K562 (cell line): ENCODE measurements at regions not wholly inside any gene's neighbourhood (a gene's known extent, or its start where the extent isn't known, plus 50 kb on each side); places are given as distances from the start of the nearest gene placed in this dataset.

Source experiments
- ATAC-seq: fragments of 200-7000 bp; cut with Tn5 transposase; 3 replicates; pipeline ENCODE4 v1.9.1; 2020; ENCODE audit warnings: moderate library complexity
- BruUV-seq: library from RNA; stranded (reverse); fragments of 400-500 nt; replicated peaks from 2 replicates; lab custom pipeline; 2021; lab: Mats Ljungman, UMichigan
- CTCF ChIA-PET: fragments of 300-600 bp; formaldehyde crosslinking; extraction: SDS; loops from one replicate; lab custom pipeline; 2021; ENCODE audit warnings: low intra/inter-chr PET ratio; lab: Yijun Ruan, JAX
- POLR2A ChIA-PET: fragments of 300-600, 350-650 bp; sonication (Branson Sonifier 250); formaldehyde crosslinking; extraction: SDS; loops from one replicate; lab custom pipeline; 2021; ENCODE audit warnings: antibody characterized with exemption, inconsistent platforms; lab: Yijun Ruan, JAX
- DNase-seq, 4 experiments: peaks; one replicate each; pipeline versions ENCODE4 v3.0.0 to v3.0.0-alpha.2; 2011 to 2018; ENCODE audit warnings: low spot score in 3 of 4, mixed read lengths in 3 of 4; ENCODE audit errors: extremely low read depth in 1 of 4
- FAIRE-seq: peaks from 2 replicates; lab custom pipeline; 2011; peaks lifted over from hg19 to GRCh38; lab: Jason Lieb, UNC
- H2AFZ ChIP-seq: 2 replicates; pipeline ENCODE4 v1.6.0; 2011; ENCODE audit warnings: low read depth, low read length, control low read depth, inconsistent platforms
- H3K27ac ChIP-seq: fragments of 200-600 bp; 3 replicates; pipeline ENCODE4 v1.8.0; 2011; ENCODE audit warnings: low read depth, mild to moderate bottlenecking, control low read depth, inconsistent platforms, low read length, moderate library complexity, mixed read lengths; ENCODE audit errors: extremely low read depth
- H3K27me3 ChIP-seq, 2 experiments: fragments of 300-600 bp in 1 of 2; 2 replicates in 1 of 2; 3 replicates in 1 of 2; pipeline versions ENCODE4 v1.6.0 to v1.8.0; 2011; ENCODE audit warnings: inconsistent platforms in 2 of 2, low read length in 2 of 2, mild to moderate bottlenecking in 1 of 2, mixed read lengths in 1 of 2, moderate library complexity in 1 of 2; ENCODE audit not compliant: control insufficient read depth in 2 of 2, insufficient read depth in 2 of 2
- H3K36me3 ChIP-seq: fragments of 300-600 bp; 3 replicates; pipeline ENCODE4 v1.8.0; 2011; ENCODE audit warnings: mild to moderate bottlenecking, low read length, inconsistent platforms; ENCODE audit not compliant: control insufficient read depth, insufficient read depth
- H3K4me1 ChIP-seq, 2 experiments: fragments of 200-600 bp in 1 of 2; replicated peaks in 1 of 2; 2 replicates in 1 of 2; 3 replicates in 1 of 2; pipeline versions ENCODE4 v1.5.1 to v1.8.0; 2011; ENCODE audit warnings: inconsistent platforms in 2 of 2, low read length in 2 of 2, mild to moderate bottlenecking in 1 of 2, mixed read lengths in 1 of 2, moderate library complexity in 1 of 2; ENCODE audit not compliant: control insufficient read depth in 2 of 2, insufficient read depth in 2 of 2
- H3K4me2 ChIP-seq: 2 replicates; pipeline ENCODE4 v1.6.1; 2011; ENCODE audit warnings: low read length, control low read depth, inconsistent platforms, mixed read lengths; ENCODE audit not compliant: insufficient read depth
- H3K4me3 ChIP-seq: fragments of 200-600 bp; sonication (generic), shearing (Covaris generic); 2 replicates; pipeline ENCODE4 v1.5.1; 2016; ENCODE audit warnings: control low read depth, inconsistent platforms
- H3K79me2 ChIP-seq: fragments of 200-600 bp; 3 replicates; pipeline ENCODE4 v1.8.0; 2011; ENCODE audit warnings: low read length, inconsistent platforms; ENCODE audit not compliant: control insufficient read depth, insufficient read depth
- H3K9ac ChIP-seq, 2 experiments: 2 replicates each; pipeline versions ENCODE4 v1.6.0 to v1.6.1; 2011; ENCODE audit warnings: low read depth in 2 of 2, low read length in 2 of 2, control low read depth in 1 of 2, inconsistent platforms in 1 of 2, mild to moderate bottlenecking in 1 of 2, mixed read lengths in 1 of 2; ENCODE audit not compliant: insufficient read depth in 1 of 2
- H3K9me1 ChIP-seq: one replicate; pipeline ENCODE4 v1.6.0; 2011; ENCODE audit warnings: inconsistent platforms, mild to moderate bottlenecking, low read length, moderate library complexity; ENCODE audit not compliant: control insufficient read depth, insufficient read depth
- H3K9me3 ChIP-seq: replicated peaks from 2 replicates; pipeline ENCODE4 v1.5.1; 2011; ENCODE audit warnings: low read depth, low read length, inconsistent platforms; ENCODE audit not compliant: control insufficient read depth, insufficient read depth
- H4K20me1 ChIP-seq: replicated peaks from 2 replicates; pipeline ENCODE4 v1.6.1; 2011; ENCODE audit warnings: low read length, inconsistent platforms, mixed read lengths; ENCODE audit not compliant: control insufficient read depth, insufficient read depth
- ATF3 ChIP-seq, 2 experiments: fragments of 450-650 bp in 1 of 2; sonication (generic) in 1 of 2; formaldehyde crosslinking in 1 of 2; IDR thresholded peaks in 1 of 2; conservative IDR thresholded peaks in 1 of 2; 2 replicates each; pipeline versions ENCODE4 v1.6.1 to v1.8.1; 2016 to 2023; ENCODE audit warnings: mild to moderate bottlenecking in 2 of 2, moderate library complexity in 2 of 2, inconsistent platforms in 1 of 2, missing genetic modification reagents in 1 of 2
- CHD2 ChIP-seq: IDR thresholded peaks from 2 replicates; pipeline ENCODE4 v1.6.1; 2011; ENCODE audit warnings: low read depth, low read length
- HMBOX1 ChIP-seq: sonication (generic); IDR thresholded peaks from 2 replicates; pipeline ENCODE4 v1.6.1; 2016
- HMGXB4 ChIP-seq: sonication (generic); formaldehyde crosslinking; IDR thresholded peaks from 2 replicates; pipeline ENCODE4 v1.8.1; 2023; ENCODE audit warnings: mild to moderate bottlenecking, missing genetic modification reagents
- HNRNPK ChIP-seq: fragments of 200-400 bp; formaldehyde crosslinking; IDR thresholded peaks from one replicate; pipeline ENCODE4 v1.6.1; 2018; ENCODE audit warnings: mild to moderate bottlenecking, low read depth, low read length; ENCODE audit not compliant: poor library complexity, severe bottlenecking
- HSF4 ChIP-seq: fragments of 250-450 bp; sonication (Bioruptor Pico); IDR thresholded peaks from 2 replicates; pipeline ENCODE4 v2.1.2; 2022; ENCODE audit warnings: mild to moderate bottlenecking, moderate library complexity, borderline replicate concordance
- TAF9B ChIP-seq: fragments of 450-650 bp; IDR thresholded peaks from 2 replicates; pipeline ENCODE4 v1.6.1; 2018; ENCODE audit warnings: mild to moderate bottlenecking; ENCODE audit not compliant: partially characterized antibody
- TAL1 ChIP-seq: fragments of 450-650 bp; IDR thresholded peaks from 2 replicates; pipeline ENCODE4 v1.6.1; 2016; ENCODE audit warnings: mild to moderate bottlenecking
- TCF7 ChIP-seq: sonication (generic); IDR thresholded peaks from 2 replicates; pipeline ENCODE4 v1.6.1; 2016; ENCODE audit warnings: antibody characterized with exemption, borderline replicate concordance
- ZNF41 ChIP-seq: fragments of 250-450 bp; sonication (Bioruptor Pico); conservative IDR thresholded peaks from 2 replicates; pipeline ENCODE4 v1.4.0; 2020; ENCODE audit warnings: mild to moderate bottlenecking
- ZNF639 ChIP-seq, 2 experiments: fragments of 200-800 bp in 1 of 2; sonication (Bioruptor generic) in 1 of 2; sonication (generic) in 1 of 2; formaldehyde crosslinking in 1 of 2; IDR thresholded peaks in 1 of 2; conservative IDR thresholded peaks in 1 of 2; 2 replicates each; pipeline versions ENCODE4 v1.5.0 to v1.6.1; 2016 to 2020; ENCODE audit warnings: missing compliant biosample characterization in 1 of 2, missing genetic modification characterization in 1 of 2, missing genetic modification reagents in 1 of 2
- ZNF77 ChIP-seq: fragments of 250-450 bp; sonication (Bioruptor Pico); IDR thresholded peaks from 2 replicates; pipeline ENCODE4 v1.5.0; 2020
- WGBS: fragments of 100-300 bp; shearing (Covaris generic); methylation state at CpG from one replicate; pipeline ENCODE4 v1.1.6; 2016; ENCODE audit warnings: low coverage, mixed read lengths; ENCODE audit not compliant: insufficient coverage; ENCODE audit errors: missing lambda C conversion rate; 5-methylcytosine and 5-hydroxymethylcytosine counted together
- in situ Hi-C: fragments of 300-500 bp; cut with MboI; formaldehyde crosslinking; loops from 4 replicates; pipeline ENCODE4 v1.15.0; 2018; ENCODE audit warnings: inconsistent platforms, mixed read lengths
- intact Hi-C: fragments of 100-400 bp; cut with micrococcal nuclease; formaldehyde crosslinking; loops from 2 replicates; pipeline ENCODE4 v1.14.2; 2022

GRCh38 chr2:16050261-16050907 lies 110.0 kb downstream of the MYCN start:
- H3K4me3 ChIP-seq: no peak overlapping the region
- no peaks in the 10 kb centered on the region for H4K20me1 ChIP-seq
- no peaks in the 10 kb centered on the region for H3K4me1 ChIP-seq
- no peak for FAIRE-seq
- WGBS: 0% methylated on average over 12 of the region's 12 CpGs
- no peak overlapping the region for H3K9ac ChIP-seq
- H2AFZ ChIP-seq: no peak overlapping the region
- no peak overlapping the region for H3K4me2 ChIP-seq
- ChIA-PET CTCF (no interaction called here), POLR2A (no interaction called here)
- DNase-seq: no peak
- no peak overlapping the region for H3K27ac ChIP-seq
- intact Hi-C loops (no loop called here), in situ Hi-C loops (no loop called here)
- BruUV-seq: no TSS peak
- no peaks in the 10 kb centered on the region for H3K9me1 ChIP-seq
- H3K79me2 ChIP-seq: no peaks in the 10 kb centered on the region
- H3K27me3 ChIP-seq: peaks cover 0 to 4% of the 10 kb centered on the region in 2 experiments; a peak in 2 of 5 replicates
- no peak for ATAC-seq
- no peaks in the 10 kb centered on the region for H3K9me3 ChIP-seq
- no peaks in the 10 kb centered on the region for H3K36me3 ChIP-seq
- no peak for TF ChIP-seq TAL1
- TF ChIP-seq CHD2: no peak
- TF ChIP-seq ZNF77 (CRISPR knock-in tag): no peak
- no peak for TF ChIP-seq TAF9B
- no peak for TF ChIP-seq HSF4 (CRISPR knock-in tag)
- TF ChIP-seq TCF7: no peak
- TF ChIP-seq ZNF639 (CRISPR knock-in tag; conservative IDR thresholded peaks at IDR 0.05 in 1 of 2, IDR thresholded peaks at IDR 0.05 in 1 of 2): no peak
- no peak for TF ChIP-seq ZNF41 (CRISPR knock-in tag)
- no peak for TF ChIP-seq HMBOX1
- TF ChIP-seq HNRNPK: no peak
- no peak for TF ChIP-seq HMGXB4 (CRISPR knock-in tag)
- no peak for TF ChIP-seq ATF3 (IDR thresholded peaks at IDR 0.05)
- TF ChIP-seq ATF3 (CRISPR knock-in tag; conservative IDR thresholded peaks at IDR 0.05): no peak
